ENCODE measurements at regions not wholly inside any gene's neighbourhood (a gene's known extent, or its start where the extent isn't known, plus 50 kb on each side); places are given as distances from the start of the nearest gene placed in this dataset.

DNA sequence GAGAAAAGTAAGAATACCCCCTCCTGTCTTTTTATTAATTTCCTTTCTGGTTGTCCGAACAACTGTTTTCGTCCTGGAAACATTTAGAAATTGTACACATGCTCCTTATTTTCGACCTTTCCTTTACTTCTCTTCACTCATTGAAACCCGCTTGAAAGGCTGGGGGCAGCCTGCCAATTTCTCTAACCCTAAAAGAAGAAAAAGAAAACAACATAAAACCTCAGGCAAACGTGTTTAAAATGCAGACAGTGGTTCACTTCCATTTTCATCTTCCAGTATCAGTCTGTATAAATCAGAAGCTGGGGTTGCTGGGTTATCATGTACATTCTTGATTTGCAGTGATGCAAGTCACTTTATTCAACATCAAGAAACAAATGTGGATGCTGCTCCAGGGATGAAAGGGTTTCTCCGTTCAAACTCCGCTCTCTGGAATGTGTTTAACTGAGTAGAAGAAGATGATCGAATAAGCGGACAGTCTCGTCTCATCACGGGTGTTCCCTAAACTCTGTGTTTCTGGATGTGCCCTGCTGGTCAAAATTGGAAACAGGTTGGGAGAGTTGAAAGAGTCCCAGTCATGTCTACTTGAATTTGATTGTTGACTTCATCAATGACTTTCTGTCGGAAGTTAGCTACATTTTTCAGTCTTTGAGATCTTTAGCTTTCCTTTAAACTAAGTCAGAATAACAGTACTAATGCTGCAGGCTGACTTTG lies 1042.2 kb downstream of the BCL11B start:
- peaks cover 0 to 3% (median 0%) of the 10 kb centered on the region in 3 donors for H3K27me3 ChIP-seq (ENCODE audit: control insufficient read depth in 3 of 3, insufficient read depth in 3 of 3, low read length in 2 of 3)
- no peak for ATAC-seq (ENCODE audit: insufficient read depth, low FRiP score)
- peak in 2 of 3 donors; percentile 31 to 36 for DNase-seq
- H3K36me3 ChIP-seq (ENCODE audit: control insufficient read depth in 4 of 4, insufficient read depth in 4 of 4, low read length in 4 of 4), result no peaks in the 10 kb centered on the region
- H3K27ac ChIP-seq (ENCODE audit: low read depth in 1 of 2, low read length in 1 of 2), result no peak overlapping the region
- no peak overlapping the region for H3K9ac ChIP-seq (ENCODE audit: insufficient read depth in 1 of 2, low read length in 2 of 2)
- no peak overlapping the region for H3K4me3 ChIP-seq
- 54 to 76% methylated on average over 12 of the region's 12 CpGs for WGBS, 2 donors
- peaks cover 0 to 4% (median 0%) of the 10 kb centered on the region in 5 donors for H3K4me1 ChIP-seq (ENCODE audit: control insufficient read depth in 5 of 5, insufficient read depth in 5 of 5, low read length in 5 of 5)
- TF ChIP-seq, protein P1, sequence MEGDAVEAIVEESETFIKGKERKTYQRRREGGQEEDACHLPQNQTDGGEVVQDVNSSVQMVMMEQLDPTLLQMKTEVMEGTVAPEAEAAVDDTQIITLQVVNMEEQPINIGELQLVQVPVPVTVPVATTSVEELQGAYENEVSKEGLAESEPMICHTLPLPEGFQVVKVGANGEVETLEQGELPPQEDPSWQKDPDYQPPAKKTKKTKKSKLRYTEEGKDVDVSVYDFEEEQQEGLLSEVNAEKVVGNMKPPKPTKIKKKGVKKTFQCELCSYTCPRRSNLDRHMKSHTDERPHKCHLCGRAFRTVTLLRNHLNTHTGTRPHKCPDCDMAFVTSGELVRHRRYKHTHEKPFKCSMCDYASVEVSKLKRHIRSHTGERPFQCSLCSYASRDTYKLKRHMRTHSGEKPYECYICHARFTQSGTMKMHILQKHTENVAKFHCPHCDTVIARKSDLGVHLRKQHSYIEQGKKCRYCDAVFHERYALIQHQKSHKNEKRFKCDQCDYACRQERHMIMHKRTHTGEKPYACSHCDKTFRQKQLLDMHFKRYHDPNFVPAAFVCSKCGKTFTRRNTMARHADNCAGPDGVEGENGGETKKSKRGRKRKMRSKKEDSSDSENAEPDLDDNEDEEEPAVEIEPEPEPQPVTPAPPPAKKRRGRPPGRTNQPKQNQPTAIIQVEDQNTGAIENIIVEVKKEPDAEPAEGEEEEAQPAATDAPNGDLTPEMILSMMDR (IDR thresholded peaks at IDR 0.05; ENCODE audit: control extremely low read depth, extremely low read depth), result no peak
- peaks cover 0 to 2% (median 0%) of the 10 kb centered on the region in 4 donors for H3K9me3 ChIP-seq (ENCODE audit: control insufficient read depth in 4 of 4, insufficient read depth in 3 of 4, low read length in 3 of 4)

GRCh38 chr14:98230411-98230810 lies 1041.6 kb downstream of the BCL11B start:
- Histone ChIP-seq H3K27ac (ENCODE audit: low read depth in 1 of 2, low read length in 1 of 2) (no peak overlapping the region), H3K27me3 (ENCODE audit: control insufficient read depth in 3 of 3, insufficient read depth in 3 of 3, low read length in 2 of 3) (peaks cover 0 to 3% (median 0%) of the 10 kb centered on the region in 3 donors), H3K36me3 (ENCODE audit: control insufficient read depth in 4 of 4, insufficient read depth in 4 of 4, low read length in 4 of 4) (no peaks in the 10 kb centered on the region), H3K9me3 (ENCODE audit: control insufficient read depth in 4 of 4, insufficient read depth in 3 of 4, low read length in 3 of 4) (peaks cover 0 to 2% (median 0%) of the 10 kb centered on the region in 4 donors), H3K9ac (ENCODE audit: insufficient read depth in 1 of 2, low read length in 2 of 2) (no peak overlapping the region), H3K4me1 (ENCODE audit: control insufficient read depth in 5 of 5, insufficient read depth in 5 of 5, low read length in 5 of 5) (peaks cover 0 to 4% (median 0%) of the 10 kb centered on the region in 5 donors), H3K4me3 (no peak overlapping the region)
- 68 to 87% methylated on average over 7 of the region's 7 CpGs for WGBS, 2 donors
- DNase-seq (no peak), ATAC-seq (ENCODE audit: insufficient read depth, low FRiP score) (no peak)
- TF ChIP-seq, protein P1 (IDR thresholded peaks at IDR 0.05; ENCODE audit: control extremely low read depth, extremely low read depth), result no peak

DNA sequence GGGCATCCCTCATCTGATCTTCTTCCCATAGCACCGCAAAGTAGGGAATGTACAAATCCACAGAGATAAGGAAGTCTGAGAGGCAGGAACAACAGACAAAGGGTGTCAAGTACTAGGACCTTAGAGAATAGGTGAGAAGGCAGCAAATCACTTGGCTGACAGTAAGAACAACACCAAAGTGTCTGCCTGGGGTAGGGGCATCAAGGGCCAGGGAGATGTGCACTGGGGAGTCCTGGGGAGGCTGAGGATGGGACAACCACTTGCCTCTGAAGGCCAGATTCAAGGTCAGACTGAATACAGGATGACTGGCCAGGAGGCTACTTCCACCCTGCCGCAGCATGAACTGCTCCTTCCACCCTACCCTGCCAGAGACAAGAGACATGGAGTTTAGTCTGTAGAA lies 1040.8 kb downstream of the BCL11B start:
- Histone ChIP-seq H3K4me1 (ENCODE audit: control insufficient read depth in 5 of 5, insufficient read depth in 5 of 5, low read length in 5 of 5) (peaks cover 0 to 4% (median 0%) of the 10 kb centered on the region in 5 donors), H3K4me3 (no peak overlapping the region), H3K27ac (ENCODE audit: low read depth in 1 of 2, low read length in 1 of 2) (no peak overlapping the region), H3K9me3 (ENCODE audit: control insufficient read depth in 4 of 4, insufficient read depth in 3 of 4, low read length in 3 of 4) (peaks cover 0 to 2% (median 0%) of the 10 kb centered on the region in 4 donors), H3K9ac (ENCODE audit: insufficient read depth in 1 of 2, low read length in 2 of 2) (no peak overlapping the region), H3K36me3 (ENCODE audit: control insufficient read depth in 4 of 4, insufficient read depth in 4 of 4, low read length in 4 of 4) (no peaks in the 10 kb centered on the region), H3K27me3 (ENCODE audit: control insufficient read depth in 3 of 3, insufficient read depth in 3 of 3, low read length in 2 of 3) (peaks cover 0 to 3% (median 0%) of the 10 kb centered on the region in 3 donors)
- DNase-seq, result no peak
- TF ChIP-seq, protein P1 (IDR thresholded peaks at IDR 0.05; ENCODE audit: control extremely low read depth, extremely low read depth), result no peak
- WGBS, 2 donors, result 74 to 83% methylated on average over 2 of the region's 2 CpGs
- no peak for ATAC-seq (ENCODE audit: insufficient read depth, low FRiP score)

All from lung (tissue), 11 donors.